ENCODE measurements at regions not wholly inside any gene's neighbourhood (a gene's known extent, or its start where the extent isn't known, plus 50 kb on each side); places are given as distances from the start of the nearest gene placed in this dataset.

GRCh38 chr14:97539884-97540283 lies 742.7 kb downstream of the VRK1 start:
- DNase-seq = no peak

GRCh38 chr14:97543221-97543620 lies 746.0 kb downstream of the VRK1 start:
- DNase-seq = no peak

- DNase-seq = no peak
These were observed 746.6 kb downstream of the VRK1 start for GRCh38 chr14:97543816-97544215.

GRCh38 chr14:97544571-97544970 lies 747.4 kb downstream of the VRK1 start:
- DNase-seq = no peak

GRCh38 chr14:97546491-97547230 lies 749.5 kb downstream of the VRK1 start:
- DNase-seq = no peak

- DNase-seq = no peak
These were observed 753.3 kb downstream of the VRK1 start for GRCh38 chr14:97550463-97550862.

GRCh38 chr14:97554597-97554996 lies 757.4 kb downstream of the VRK1 start:
- DNase-seq = no peak

- no peak for DNase-seq
These were observed 767.2 kb downstream of the VRK1 start for GRCh38 chr14:97564334-97564733.

GRCh38 chr14:97571201-97571600 lies 774.0 kb downstream of the VRK1 start:
- DNase-seq = no peak

- DNase-seq = no peak
These were observed 774.8 kb downstream of the VRK1 start for GRCh38 chr14:97571866-97572555.

- DNase-seq = no peak
These were observed 775.6 kb downstream of the VRK1 start for GRCh38 chr14:97572583-97573458.

GRCh38 chr14:97575677-97576076 lies 778.5 kb downstream of the VRK1 start:
- DNase-seq = no peak

- DNase-seq = no peak
These were observed 781.9 kb downstream of the VRK1 start for GRCh38 chr14:97578982-97579548.

GRCh38 chr14:97581016-97581415 lies 783.8 kb downstream of the VRK1 start:
- no peak for DNase-seq

GRCh38 chr14:97582022-97582421 lies 784.8 kb downstream of the VRK1 start:
- DNase-seq = no peak

GRCh38 chr14:97584528-97584927 lies 787.3 kb downstream of the VRK1 start:
- DNase-seq = no peak

- no peak for DNase-seq
These were observed 795.3 kb downstream of the VRK1 start for GRCh38 chr14:97592341-97592980.

GRCh38 chr14:97594306-97594705 lies 797.1 kb downstream of the VRK1 start:
- DNase-seq = no peak

- no peak for DNase-seq
These were observed 805.4 kb downstream of the VRK1 start for GRCh38 chr14:97602438-97603117.

GRCh38 chr14:97603201-97603600 lies 806.0 kb downstream of the VRK1 start:
- no peak for DNase-seq

- DNase-seq = no peak
These were observed 807.5 kb downstream of the VRK1 start for GRCh38 chr14:97604731-97605130.

- no peak for DNase-seq
These were observed 821.2 kb downstream of the VRK1 start for GRCh38 chr14:97618401-97618800.

Data from NCI-H2227 treated with DMSO at 0.1 percent for 48 hours (cell line).